ENCODE measurements at regions not wholly inside any gene's neighbourhood (a gene's known extent, or its start where the extent isn't known, plus 50 kb on each side); places are given as distances from the start of the nearest gene placed in this dataset.

- TF ChIP-seq CTCF (conservative IDR thresholded peaks at IDR 0.05 in 1 of 2, IDR thresholded peaks at IDR 0.05 in 1 of 2; ENCODE audit: low read depth in 1 of 2, low read length in 2 of 2) (no peak), EZH2 (IDR thresholded peaks at IDR 0.05; ENCODE audit: low read length, missing control alignments) (no peak)
Measured at GRCh38 chr4:81715757-81716156, 244.1 kb upstream of the RASGEF1B start.
